ENCODE measurements at regions not wholly inside any gene's neighbourhood (a gene's known extent, or its start where the extent isn't known, plus 50 kb on each side); places are given as distances from the start of the nearest gene placed in this dataset.

GRCh38 chrX:39642071-39642470 lies 455.7 kb downstream of the BCOR start:
- TF ChIP-seq CTCF (IDR thresholded peaks at IDR 0.05; ENCODE audit: low read depth, low read length, poor library complexity, severe bottlenecking) (no peak), EZH2phosphoT487 (IDR thresholded peaks at IDR 0.05; ENCODE audit: borderline replicate concordance, low read length) (no peak)

All from DOHH2 (cell line).